OCI-LY7 (cell line): ENCODE measurements at regions not wholly inside any gene's neighbourhood (a gene's known extent, or its start where the extent isn't known, plus 50 kb on each side); places are given as distances from the start of the nearest gene placed in this dataset.

Experiments
- BruUV-seq: library from RNA; stranded (reverse); fragments of 400-500 nt; replicated peaks from 2 replicates; lab custom pipeline; 2021; lab: Mats Ljungman, UMichigan
- CTCF ChIA-PET: fragments of 300-600 bp; sonication (Branson Sonifier 250); formaldehyde crosslinking; loops from one replicate; lab custom pipeline; 2022; ENCODE audit warnings: antibody characterized with exemption; ENCODE audit not compliant: unreplicated experiment; lab: Charles Lee
- POLR2A ChIA-PET: fragments of 300-600 bp; sonication (Branson Sonifier 250); formaldehyde crosslinking; loops from one replicate; lab custom pipeline; 2022; ENCODE audit warnings: antibody characterized with exemption; lab: Charles Lee
- DNase-seq: peaks from one replicate; pipeline ENCODE4 v3.0.0-alpha.2; 2015; ENCODE audit warnings: low spot score
- H2AFZ ChIP-seq: fragments of 200-600 bp; sonication (generic), shearing (Covaris generic); 2 replicates; pipeline ENCODE4 v1.6.1; 2014; ENCODE audit warnings: mild to moderate bottlenecking, antibody characterized with exemption, low read length, moderate library complexity
- H3K27ac ChIP-seq: fragments of 200-600 bp; sonication (generic); 2 replicates; pipeline ENCODE4 v1.5.1; 2014; ENCODE audit warnings: mixed run types, low read depth, mild to moderate bottlenecking, moderate library complexity, low read length, inconsistent platforms; ENCODE audit not compliant: poor library complexity, severe bottlenecking
- H3K36me3 ChIP-seq: fragments of 200-600 bp; sonication (generic); 2 replicates; pipeline ENCODE4 v1.6.1; 2014; ENCODE audit warnings: mild to moderate bottlenecking, antibody characterized with exemption, low read length, moderate library complexity, mixed read lengths; ENCODE audit not compliant: insufficient read depth
- H3K4me1 ChIP-seq: fragments of 200-600 bp; sonication (generic); 2 replicates; pipeline ENCODE4 v1.5.1; 2014; ENCODE audit warnings: mild to moderate bottlenecking, low read length; ENCODE audit not compliant: insufficient read depth, poor library complexity, severe bottlenecking
- H3K4me2 ChIP-seq: fragments of 200-600 bp; sonication (generic); 2 replicates; pipeline ENCODE4 v1.6.1; 2014; ENCODE audit warnings: mild to moderate bottlenecking, low read length
- H3K4me3 ChIP-seq: fragments of 200-600 bp; sonication (generic); 2 replicates; pipeline ENCODE4 v1.5.1; 2014; ENCODE audit warnings: mild to moderate bottlenecking, low read depth, low read length; ENCODE audit not compliant: poor library complexity, severe bottlenecking
- H3K79me2 ChIP-seq: fragments of 200-600 bp; sonication (generic); 2 replicates; pipeline ENCODE4 v1.6.1; 2016; ENCODE audit warnings: low read depth, mild to moderate bottlenecking, low read length, moderate library complexity, mixed read lengths; ENCODE audit not compliant: insufficient read depth
- H3K9me2 ChIP-seq: fragments of 200-600 bp; sonication (generic); 2 replicates; pipeline ENCODE4 v1.6.1; 2016; ENCODE audit warnings: mild to moderate bottlenecking, low read length, mixed read lengths; ENCODE audit not compliant: insufficient read depth
- H3K9me3 ChIP-seq: fragments of 200-600 bp; sonication (generic); 2 replicates; pipeline ENCODE4 v1.6.1; 2014; ENCODE audit warnings: mild to moderate bottlenecking, mixed run types, low read length, mixed read lengths
- H4K20me1 ChIP-seq: fragments of 200-600 bp; sonication (generic); 2 replicates; pipeline ENCODE4 v1.6.1; 2014; ENCODE audit warnings: mild to moderate bottlenecking, antibody characterized with exemption, low read length, moderate library complexity, mixed read lengths; ENCODE audit not compliant: insufficient read depth
- CTCF ChIP-seq: fragments of 200-600 bp; sonication (generic); conservative IDR thresholded peaks from 2 replicates; pipeline ENCODE4 v1.5.1; 2014; ENCODE audit warnings: mild to moderate bottlenecking, antibody characterized with exemption, low read length, moderate library complexity, mixed read lengths
- EZH2phosphoT487 ChIP-seq: fragments of 200-600 bp; sonication (generic); IDR thresholded peaks from 2 replicates; pipeline ENCODE4 v1.6.1; 2018; ENCODE audit warnings: low read depth, borderline replicate concordance, mild to moderate bottlenecking, mixed run types, antibody characterized with exemption, low read length, moderate library complexity, mixed read lengths
- intact Hi-C: fragments of 100-400 bp; cut with micrococcal nuclease; formaldehyde crosslinking; loops from one replicate; pipeline ENCODE4 v1.10.0; 2022; ENCODE audit not compliant: unreplicated experiment

GRCh38 chr13:33935969-33936368, 118.0 kb downstream of the RFC3 start:
- H4K20me1 ChIP-seq: no peaks in the 10 kb centered on the region
- DNase-seq: no peak
- H3K4me3 ChIP-seq: no peak overlapping the region
- H3K27ac ChIP-seq: no peak overlapping the region
- BruUV-seq: no TSS peak
- CTCF ChIA-PET: no interaction called here
- POLR2A ChIA-PET: no interaction called here
- H3K36me3 ChIP-seq: no peaks in the 10 kb centered on the region
- intact Hi-C loops: no loop called here
- H3K4me2 ChIP-seq: no peak overlapping the region
- H3K9me3 ChIP-seq: no peaks in the 10 kb centered on the region
- no peak for TF ChIP-seq CTCF
- TF ChIP-seq EZH2phosphoT487: no peak
- H3K4me1 ChIP-seq: no peaks in the 10 kb centered on the region
- H3K79me2 ChIP-seq: no peaks in the 10 kb centered on the region
- H3K9me2 ChIP-seq: no peaks in the 10 kb centered on the region
- H2AFZ ChIP-seq: no peak overlapping the region

GRCh38 chr13:33937373-33938098, 119.6 kb downstream of the RFC3 start:
- no peaks in the 10 kb centered on the region for H3K4me1 ChIP-seq
- no peaks in the 10 kb centered on the region for H3K36me3 ChIP-seq
- H2AFZ ChIP-seq: no peak overlapping the region
- H3K27ac ChIP-seq: no peak overlapping the region
- intact Hi-C loops: no loop called here
- TF ChIP-seq CTCF (no peak), EZH2phosphoT487 (no peak)
- no peak overlapping the region for H3K4me2 ChIP-seq
- H3K79me2 ChIP-seq: no peaks in the 10 kb centered on the region
- POLR2A ChIA-PET: interaction anchor here (0.6 to 1.2 kb wide), 6 partner anchors 8 to 678 kb away, joined by 3 to 7 read pairs (median 4); no protein-coding TSS in a partner anchor
- no peaks in the 10 kb centered on the region for H3K9me3 ChIP-seq
- no peak overlapping the region for H3K4me3 ChIP-seq
- no TSS peak for BruUV-seq
- CTCF ChIA-PET: no interaction called here
- no peaks in the 10 kb centered on the region for H4K20me1 ChIP-seq
- no peak for DNase-seq
- H3K9me2 ChIP-seq: no peaks in the 10 kb centered on the region

GRCh38 chr13:33940256-33940655, 122.3 kb downstream of the RFC3 start:
- CTCF ChIA-PET: no interaction called here
- no peaks in the 10 kb centered on the region for H3K79me2 ChIP-seq
- TF ChIP-seq CTCF (no peak), EZH2phosphoT487 (no peak)
- H3K4me2 ChIP-seq: no peak overlapping the region
- intact Hi-C loops: no loop called here
- no TSS peak for BruUV-seq
- no peak overlapping the region for H3K4me3 ChIP-seq
- H3K27ac ChIP-seq: no peak overlapping the region
- no peaks in the 10 kb centered on the region for H4K20me1 ChIP-seq
- POLR2A ChIA-PET: interaction anchor here (1.5 kb wide), 1 partner anchor 12 kb away, joined by 4 read pairs; no protein-coding TSS in a partner anchor
- no peak overlapping the region for H2AFZ ChIP-seq
- DNase-seq: no peak
- H3K4me1 ChIP-seq: no peaks in the 10 kb centered on the region
- no peaks in the 10 kb centered on the region for H3K36me3 ChIP-seq
- no peaks in the 10 kb centered on the region for H3K9me3 ChIP-seq
- no peaks in the 10 kb centered on the region for H3K9me2 ChIP-seq
